PFSK-1 (cell line): ENCODE measurements at regions not wholly inside any gene's neighbourhood (a gene's known extent, or its start where the extent isn't known, plus 50 kb on each side); places are given as distances from the start of the nearest gene placed in this dataset.

ENCODE experiments used
- POLR2AphosphoS5 ChIP-seq: IDR thresholded peaks from 2 replicates; pipeline ENCODE4 v1.6.1; 2012; ENCODE audit warnings: low read depth, mild to moderate bottlenecking, control low read depth, low read length, moderate library complexity
- SIN3A ChIP-seq: IDR thresholded peaks from 2 replicates; pipeline ENCODE4 v1.6.1; 2012; ENCODE audit warnings: mild to moderate bottlenecking, low read length, moderate library complexity, borderline replicate concordance; ENCODE audit not compliant: insufficient read depth

DNA sequence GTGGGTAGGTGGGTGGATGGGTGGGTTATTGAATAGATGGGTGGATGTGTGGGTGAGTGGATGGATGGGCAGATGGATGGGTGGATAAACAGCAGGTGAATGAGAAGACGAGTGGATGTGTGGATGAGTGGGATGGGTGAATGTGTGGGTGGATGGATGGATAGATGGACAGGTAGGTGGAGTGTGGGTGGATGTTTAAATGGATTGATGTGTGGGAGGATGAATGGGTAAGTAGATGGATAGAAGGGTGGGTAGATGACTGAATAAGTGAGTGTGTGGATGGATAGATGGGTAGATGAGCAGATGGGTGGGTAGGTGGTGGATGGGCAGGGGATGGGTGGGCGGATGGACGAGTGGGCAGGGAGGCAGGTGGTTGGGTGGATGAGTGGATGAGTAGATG, 397.6 kb upstream of the IRX4 start:
- no peak for TF ChIP-seq POLR2AphosphoS5
- no peak for TF ChIP-seq SIN3A
